ENCODE measurements at regions not wholly inside any gene's neighbourhood (a gene's known extent, or its start where the extent isn't known, plus 50 kb on each side); places are given as distances from the start of the nearest gene placed in this dataset.

GRCh38 chr6:137800762-137801161, 66.3 kb upstream of the TNFAIP3 start:
- DNase-seq (ENCODE audit: low spot score) = no peak
- no peaks in the 10 kb centered on the region for H3K9me3 ChIP-seq (ENCODE audit: control insufficient read depth in 4 of 4, low read length in 3 of 4)
- no peak overlapping the region for H3K9ac ChIP-seq (ENCODE audit: low read depth in 1 of 2, low read length in 2 of 2)
- H3K4me3 ChIP-seq (ENCODE audit: low read depth in 1 of 3, low read length in 3 of 3) = no peak overlapping the region
- WGBS = 89% methylated on average over 2 of the region's 2 CpGs
- no peaks in the 10 kb centered on the region for H3K36me3 ChIP-seq (ENCODE audit: control insufficient read depth in 4 of 4, insufficient read depth in 3 of 4, low read depth in 1 of 4, low read length in 3 of 4)
- no peaks in the 10 kb centered on the region for H3K4me1 ChIP-seq (ENCODE audit: control insufficient read depth in 4 of 4, insufficient read depth in 4 of 4, low read length in 3 of 4)
- TF ChIP-seq RXRA (IDR thresholded peaks at IDR 0.05) (no peak), YY1 (IDR thresholded peaks at IDR 0.05) (no peak), EGR1 (IDR thresholded peaks at IDR 0.05; ENCODE audit: low read depth in 2 of 2) (no peak), ZBTB33 (IDR thresholded peaks at IDR 0.05) (no peak), NR2F2 (IDR thresholded peaks at IDR 0.05) (no peak), RAD21 (IDR thresholded peaks at IDR 0.05) (no peak), GABPA (IDR thresholded peaks at IDR 0.05 in 1 of 2, conservative IDR thresholded peaks at IDR 0.05 in 1 of 2) (no peak), TAF1 (conservative IDR thresholded peaks at IDR 0.05) (no peak), HNF4G (IDR thresholded peaks at IDR 0.05) (no peak), CTCF (IDR thresholded peaks at IDR 0.05; ENCODE audit: low read depth, low read length, missing input control) (no peak), FOXA2 (IDR thresholded peaks at IDR 0.05) (no peak), JUND (IDR thresholded peaks at IDR 0.05) (no peak), REST (IDR thresholded peaks at IDR 0.05) (no peak), HNF4A (conservative IDR thresholded peaks at IDR 0.05) (no peak), ATF3 (IDR thresholded peaks at IDR 0.05) (no peak), MAX (IDR thresholded peaks at IDR 0.05) (no peak), SP1 (IDR thresholded peaks at IDR 0.05) (no peak)
- no peaks in the 10 kb centered on the region for H3K27me3 ChIP-seq (ENCODE audit: control insufficient read depth in 4 of 4, insufficient read depth in 4 of 4, low read length in 3 of 4)
- no peak overlapping the region for H3K27ac ChIP-seq (ENCODE audit: low read depth in 1 of 2, low read length in 2 of 2)
